Heart right ventricle (tissue), 16 donors: ENCODE measurements at regions not wholly inside any gene's neighbourhood (a gene's known extent, or its start where the extent isn't known, plus 50 kb on each side); places are given as distances from the start of the nearest gene placed in this dataset.

Experiments
- ATAC-seq, 8 donors: fragments of 200-7000 bp; cut with Tn5 transposase; one replicate each; pipeline ENCODE4 v1.9.1; 2020; ENCODE audit warnings: mild to moderate bottlenecking in 8 of 8, moderate library complexity in 8 of 8, moderate number of reproducible peaks in 1 of 8
- DNase-seq, 2 donors: peaks; one replicate each; pipeline ENCODE4 v3.0.0-alpha.2; 2020
- H3K27ac ChIP-seq, 10 donors: fragments of 200-600 bp; sonication (generic) in 2 of 10; one replicate each; pipeline versions ENCODE4 v1.5.0 to v1.8.0; 2020 to 2022; ENCODE audit warnings: mild to moderate bottlenecking in 3 of 10
- H3K27me3 ChIP-seq, 7 donors: fragments of 200-600 bp; one replicate each; pipeline ENCODE4 v1.8.0; 2021 to 2022; ENCODE audit warnings: mild to moderate bottlenecking in 2 of 7
- H3K36me3 ChIP-seq, 9 donors: fragments of 200-600 bp; sonication (generic) in 1 of 9; one replicate each; pipeline versions ENCODE4 v1.5.0 to v1.8.0; 2020 to 2022; ENCODE audit warnings: mild to moderate bottlenecking in 2 of 9
- H3K4me1 ChIP-seq, 9 donors: fragments of 200-600 bp; sonication (generic) in 1 of 9; one replicate each; pipeline versions ENCODE4 v1.5.0 to v1.8.0; 2020 to 2022; ENCODE audit warnings: mild to moderate bottlenecking in 4 of 9
- H3K4me3 ChIP-seq, 10 donors: fragments of 200-600 bp; sonication (generic) in 2 of 10; one replicate each; pipeline versions ENCODE4 v1.5.0 to v1.8.0; 2020 to 2022; ENCODE audit warnings: mild to moderate bottlenecking in 7 of 10, moderate library complexity in 2 of 10
- H3K9me3 ChIP-seq, 11 donors: fragments of 200-600 bp in 10 of 11; sonication (generic) in 2 of 11; one replicate each; pipeline versions ENCODE4 v1.5.0 to v1.8.0; 2013 to 2022; ENCODE audit warnings: mild to moderate bottlenecking in 2 of 11, control low read depth in 1 of 11, moderate library complexity in 1 of 11
- CTCF ChIP-seq, 9 donors: fragments of 200-600 bp; sonication (generic) in 2 of 9; IDR thresholded peaks; one replicate each; pipeline versions ENCODE4 v1.5.0 to v1.8.0; 2021 to 2022; ENCODE audit warnings: antibody characterized with exemption in 9 of 9, mild to moderate bottlenecking in 5 of 9, moderate library complexity in 1 of 9
- WGBS, 2 donors: extraction: QIAGEN DNeasy Blood & Tissue Kit; methylation state at CpG; one replicate each; pipeline ENCODE4 v1.1.7; 2013; ENCODE audit warnings: inconsistent platforms in 1 of 2; 5-methylcytosine and 5-hydroxymethylcytosine counted together
- intact Hi-C, 10 donors: fragments of 100-400 bp; cut with DNase I; formaldehyde crosslinking; loops; one replicate each; pipeline versions ENCODE4 v1.11.1 to v1.14.2; 2022
- donor health status: Arrhythmogenic right ventricular cardiomyopathy.
- donor health status: ischemic (EF 13 %, LVEDD 7.1; RV severe dilation, severe dysfunction).
- donor health status: healthy with polysubstance abuse.
- donor health status: DM: no; HTN: yes; CAD: no.
- donor health status: DM: no; HTN: no; CAD: no.
- donor health status: ischemic (EF 25% LVEDD 6.9; RV normal size, moderate dysfunction).
- donor health status: ischemic (EF 25% LVEDD 5.7; RV mildly dilated, moderate dysfunction).
- donor health status: healthy.
- donor health status: DM: yes; HTN: yes; CAD: no.
- donor health status: Ischemic cardiomyopathy.
- donor health status: ischemic (EF 35%, LVEDD 5.7; RV mildly dilated, moderate dysfunction).
- donor health status: nonischemic (EF 11% LVEDD 7.7; RV severe dilation, severe dysfunction).
- donor health status: DM: yes; HTN: yes; CAD: no.
- donor health status: PGD.
- donor health status: ischemic (EF 29% LVEDD 5.4; RV normal size, mild dysfunction).
- donor health status: nonischemic (EF 23%, LVEDD 6.1; RV moderate dilation, normal function).

GRCh38 chr2:181770150-181770549 lies 89.8 kb upstream of the NEUROD1 start:
- ATAC-seq (no peak), DNase-seq (no peak)
- H3K27me3 ChIP-seq = no peaks in the 10 kb centered on the region
- no peaks in the 10 kb centered on the region for H3K36me3 ChIP-seq
- intact Hi-C loops = loop anchor here in 1 of 10 donors (10.0 kb wide), 1 partner anchor 125 kb away; the partner anchor contains the start of gene ITPRID2
- H3K9me3 ChIP-seq = peaks cover 0 to 16% (median 0%) of the 10 kb centered on the region in 11 donors
- H3K27ac ChIP-seq = no peak overlapping the region
- no peak for TF ChIP-seq CTCF (IDR thresholded peaks at IDR 0.05)
- no peak overlapping the region for H3K4me3 ChIP-seq
- no peaks in the 10 kb centered on the region for H3K4me1 ChIP-seq

- intact Hi-C loops = loop anchor here in 1 of 10 donors (10.0 kb wide), 1 partner anchor 123 kb away; the partner anchor contains the start of gene ITPRID2
- 61 to 64% methylated on average over 2 of the region's 2 CpGs for WGBS, 2 donors
- H3K9me3 ChIP-seq = peaks cover 0 to 16% (median 0%) of the 10 kb centered on the region in 11 donors
- H3K4me1 ChIP-seq = peaks cover 0 to 5% (median 0%) of the 10 kb centered on the region in 9 donors
- H3K27me3 ChIP-seq = no peaks in the 10 kb centered on the region
- DNase-seq (no peak), ATAC-seq (no peak)
- no peak overlapping the region for H3K27ac ChIP-seq
- TF ChIP-seq CTCF (IDR thresholded peaks at IDR 0.05) = no peak
- H3K36me3 ChIP-seq = no peaks in the 10 kb centered on the region
- H3K4me3 ChIP-seq = no peak overlapping the region
These were observed 91.0 kb upstream of the NEUROD1 start for GRCh38 chr2:181771356-181771755.

GRCh38 chr2:181772334-181772733 lies 92.0 kb upstream of the NEUROD1 start:
- peak in 2 of 8 donors; percentile 51 to 75 for ATAC-seq
- Histone ChIP-seq H3K27ac (no peak overlapping the region), H3K9me3 (peaks cover 0 to 9% (median 0%) of the 10 kb centered on the region in 11 donors), H3K27me3 (no peaks in the 10 kb centered on the region), H3K36me3 (no peaks in the 10 kb centered on the region), H3K4me1 (peaks cover 0 to 9% (median 0%) of the 10 kb centered on the region in 9 donors), H3K4me3 (no peak overlapping the region)
- intact Hi-C loops = loop anchor here in 1 of 10 donors (10.0 kb wide), 1 partner anchor 122 kb away; the partner anchor contains the start of gene ITPRID2
- DNase-seq = no peak
- TF ChIP-seq CTCF (IDR thresholded peaks at IDR 0.05) = no peak
- 68 to 74% methylated on average over 4 of the region's 4 CpGs for whole genome bisulfite sequencing, 2 donors

GRCh38 chr2:181772777-181773176 lies 92.5 kb upstream of the NEUROD1 start:
- peaks cover 0 to 5% (median 0%) of the 10 kb centered on the region in 11 donors for H3K9me3 ChIP-seq
- ATAC-seq (no peak), DNase-seq (no peak)
- H3K27ac ChIP-seq = no peak overlapping the region
- intact Hi-C loops = loop anchor here in 1 of 10 donors (10.0 kb wide), 1 partner anchor 122 kb away; the partner anchor contains the start of gene ITPRID2
- H3K36me3 ChIP-seq = no peaks in the 10 kb centered on the region
- 67 to 82% methylated on average over 1 of the region's 1 CpG for WGBS, 2 donors
- H3K4me1 ChIP-seq = peaks cover 0 to 9% (median 0%) of the 10 kb centered on the region in 9 donors
- no peaks in the 10 kb centered on the region for H3K27me3 ChIP-seq
- no peak for TF ChIP-seq CTCF (IDR thresholded peaks at IDR 0.05)
- H3K4me3 ChIP-seq = no peak overlapping the region
